NCI-H2171 (cell line): ENCODE measurements at regions not wholly inside any gene's neighbourhood (a gene's known extent, or its start where the extent isn't known, plus 50 kb on each side); places are given as distances from the start of the nearest gene placed in this dataset.
A peak's percentile ranks its signal among the peaks of the same experiment; 100 is the strongest.

Experiments
- DNase-seq: peaks from one replicate; lab custom pipeline; 2025; lab: John Stamatoyannopoulos, UW

- DNase-seq = no peak
Observed at GRCh38 chr15:97623091-97623661, 337.3 kb upstream of the ARRDC4 start.

- DNase-seq = no peak
Observed at GRCh38 chr15:97627634-97628033, 332.9 kb upstream of the ARRDC4 start.

GRCh38 chr15:97645758-97646157 is 314.7 kb upstream of the ARRDC4 start:
- no peak for DNase-seq

- no peak for DNase-seq
Observed at GRCh38 chr15:97648728-97649127, 311.8 kb upstream of the ARRDC4 start.

GRCh38 chr15:97652041-97652440 is 308.5 kb upstream of the ARRDC4 start:
- no peak for DNase-seq

GRCh38 chr15:97652700-97653167 is 307.8 kb upstream of the ARRDC4 start:
- no peak for DNase-seq

- DNase-seq = no peak
Observed at GRCh38 chr15:97653896-97654295, 306.6 kb upstream of the ARRDC4 start.

- DNase-seq = no peak
Observed at GRCh38 chr15:97654481-97655076, 305.9 kb upstream of the ARRDC4 start.

GRCh38 chr15:97661796-97662195 is 298.7 kb upstream of the ARRDC4 start:
- DNase-seq = no peak

- no peak for DNase-seq
Observed at GRCh38 chr15:97672586-97672985, 287.9 kb upstream of the ARRDC4 start.

GRCh38 chr15:97678656-97679055 is 281.8 kb upstream of the ARRDC4 start:
- DNase-seq = no peak

- DNase-seq = no peak
Observed at GRCh38 chr15:97679106-97679688, 281.3 kb upstream of the ARRDC4 start.

- DNase-seq = no peak
Observed at GRCh38 chr15:97680606-97681220, 279.8 kb upstream of the ARRDC4 start.

- no peak for DNase-seq
Observed at GRCh38 chr15:97683831-97684230, 276.7 kb upstream of the ARRDC4 start.

GRCh38 chr15:97684249-97684648 is 276.3 kb upstream of the ARRDC4 start:
- DNase-seq = no peak

GRCh38 chr15:97686324-97686723 is 274.2 kb upstream of the ARRDC4 start:
- no peak for DNase-seq

GRCh38 chr15:97687654-97688053 is 272.8 kb upstream of the ARRDC4 start:
- DNase-seq = peak; percentile 3

GRCh38 chr15:97688177-97688576 is 272.3 kb upstream of the ARRDC4 start:
- DNase-seq = no peak

- no peak for DNase-seq
Observed at GRCh38 chr15:97688886-97689285, 271.6 kb upstream of the ARRDC4 start.

- DNase-seq = no peak
Observed at GRCh38 chr15:97691078-97691477, 269.4 kb upstream of the ARRDC4 start.

GRCh38 chr15:97691799-97692198 is 268.7 kb upstream of the ARRDC4 start:
- no peak for DNase-seq

- DNase-seq = no peak
Observed at GRCh38 chr15:97692301-97693015, 268.0 kb upstream of the ARRDC4 start.

GRCh38 chr15:97694456-97694855 is 266.0 kb upstream of the ARRDC4 start:
- DNase-seq = no peak
